ENCODE measurements at regions not wholly inside any gene's neighbourhood (a gene's known extent, or its start where the extent isn't known, plus 50 kb on each side); places are given as distances from the start of the nearest gene placed in this dataset.
A peak's percentile ranks its signal among the peaks of the same experiment; 100 is the strongest.

DNA sequence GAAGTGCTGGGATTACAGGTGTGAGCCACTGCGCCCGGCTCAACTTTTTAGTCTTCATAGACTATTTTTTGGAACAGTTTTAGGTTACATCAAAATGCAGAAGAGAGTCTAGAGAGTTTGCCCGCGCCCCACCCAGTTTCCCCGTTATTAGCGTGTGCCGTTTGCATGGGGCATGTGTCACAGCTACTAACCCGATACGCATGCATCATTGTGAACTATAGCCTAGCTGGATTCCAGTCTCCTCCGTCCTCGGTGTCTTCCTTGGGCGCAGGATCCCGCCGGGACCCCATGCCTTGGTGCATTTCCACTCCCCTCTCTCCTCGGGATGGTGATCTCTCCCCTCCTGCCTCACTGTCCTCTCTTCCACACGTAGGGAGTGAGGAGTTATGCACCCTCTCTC, 85.5 kb upstream of the ADRA2C start:
- Histone ChIP-seq H3K4me1 (no peaks in the 10 kb centered on the region), H3K4me3 (no peak overlapping the region), H3K9me3 (no peaks in the 10 kb centered on the region), H3K27me3 (no peaks in the 10 kb centered on the region), H3K36me3 (no peaks in the 10 kb centered on the region), H3K27ac (no peak overlapping the region)
- intact Hi-C loops (cut with DNase I) = no loop called here
- TF ChIP-seq POLR2AphosphoS5 (IDR thresholded peaks at IDR 0.05; ENCODE audit: insufficient read depth in 1 of 2, low read depth in 1 of 2) = no peak
- DNase-seq (ENCODE audit: extremely low spot score in 2 of 2) = no peak

DNA sequence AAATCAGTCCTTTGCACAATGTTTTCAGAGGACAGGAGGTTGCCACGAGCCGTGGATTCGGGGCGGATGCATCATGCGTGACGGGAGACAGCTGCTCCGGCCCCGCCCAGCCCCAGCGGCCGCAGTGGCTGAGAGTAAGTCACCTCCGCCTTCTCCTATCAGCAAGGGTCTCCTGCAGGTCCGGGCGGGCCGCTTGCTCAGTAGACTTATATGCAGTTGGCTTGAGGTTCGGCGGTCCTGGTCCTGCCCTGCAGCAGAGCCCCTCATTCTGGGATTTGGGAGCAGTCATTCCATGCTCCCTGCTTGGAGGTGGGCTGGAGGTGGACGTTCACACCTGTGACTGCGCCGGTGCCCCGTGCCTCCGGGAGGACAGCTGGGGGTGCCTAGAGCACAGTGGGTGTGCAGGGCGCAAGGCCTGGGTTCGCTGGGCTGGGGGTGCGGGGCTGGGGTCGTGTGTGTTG, 86.3 kb upstream of the ADRA2C start:
- no peak overlapping the region for H3K4me3 ChIP-seq
- no peak overlapping the region for H3K27ac ChIP-seq
- H3K27me3 ChIP-seq = no peaks in the 10 kb centered on the region
- H3K36me3 ChIP-seq = no peaks in the 10 kb centered on the region
- DNase-seq (ENCODE audit: extremely low spot score in 2 of 2) = no peak
- intact Hi-C loops (cut with DNase I) = no loop called here
- H3K9me3 ChIP-seq = no peaks in the 10 kb centered on the region
- no peaks in the 10 kb centered on the region for H3K4me1 ChIP-seq
- TF ChIP-seq POLR2AphosphoS5 (IDR thresholded peaks at IDR 0.05; ENCODE audit: insufficient read depth in 1 of 2, low read depth in 1 of 2) (peak in 1 of 2 donors; percentile 73), POLR2A (IDR thresholded peaks at IDR 0.05) (no peak)

DNA sequence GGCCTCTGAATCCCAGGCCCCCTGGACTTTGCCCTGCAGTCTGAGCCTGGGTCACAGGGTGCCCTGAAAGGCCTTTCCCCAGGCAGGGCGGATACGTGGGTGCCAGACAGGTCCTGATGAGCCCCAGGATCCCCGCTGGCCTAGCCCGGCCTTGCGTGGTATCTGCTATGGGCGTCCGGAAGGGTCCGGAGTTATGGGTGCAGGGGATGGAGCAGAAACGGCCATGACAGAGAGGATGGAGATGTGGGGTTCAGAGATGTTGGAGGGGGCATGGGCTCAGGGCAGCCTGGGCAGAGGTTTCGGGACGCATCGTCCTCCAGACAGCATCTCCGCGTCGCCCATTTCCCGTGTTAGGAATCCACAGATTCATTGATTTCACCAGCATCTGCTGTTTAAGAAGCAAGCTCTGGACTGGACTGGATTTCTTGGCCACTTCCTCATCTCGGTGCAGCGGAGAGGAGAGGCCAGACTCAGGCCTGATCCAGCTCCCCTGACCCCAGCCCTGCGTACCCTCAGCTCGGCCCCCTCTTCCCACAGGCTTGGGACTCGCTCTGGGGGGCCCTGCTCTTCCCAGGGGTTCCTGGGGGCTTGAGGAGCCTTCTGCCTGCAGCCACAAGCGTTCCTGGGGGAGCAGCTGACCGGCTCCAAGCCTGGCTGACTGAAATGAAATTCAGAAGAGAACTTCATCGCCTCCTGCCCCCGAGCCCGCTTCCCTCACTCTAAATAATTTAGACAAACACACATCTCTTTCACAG, 86.9 kb upstream of the ADRA2C start:
- DNase-seq (ENCODE audit: extremely low spot score in 2 of 2) = no peak
- no peaks in the 10 kb centered on the region for H3K9me3 ChIP-seq
- intact Hi-C loops (cut with DNase I) = no loop called here
- TF ChIP-seq POLR2A (IDR thresholded peaks at IDR 0.05) (no peak), POLR2AphosphoS5 (IDR thresholded peaks at IDR 0.05; ENCODE audit: insufficient read depth in 1 of 2, low read depth in 1 of 2) (no peak)
- TF ChIP-seq, protein P1, sequence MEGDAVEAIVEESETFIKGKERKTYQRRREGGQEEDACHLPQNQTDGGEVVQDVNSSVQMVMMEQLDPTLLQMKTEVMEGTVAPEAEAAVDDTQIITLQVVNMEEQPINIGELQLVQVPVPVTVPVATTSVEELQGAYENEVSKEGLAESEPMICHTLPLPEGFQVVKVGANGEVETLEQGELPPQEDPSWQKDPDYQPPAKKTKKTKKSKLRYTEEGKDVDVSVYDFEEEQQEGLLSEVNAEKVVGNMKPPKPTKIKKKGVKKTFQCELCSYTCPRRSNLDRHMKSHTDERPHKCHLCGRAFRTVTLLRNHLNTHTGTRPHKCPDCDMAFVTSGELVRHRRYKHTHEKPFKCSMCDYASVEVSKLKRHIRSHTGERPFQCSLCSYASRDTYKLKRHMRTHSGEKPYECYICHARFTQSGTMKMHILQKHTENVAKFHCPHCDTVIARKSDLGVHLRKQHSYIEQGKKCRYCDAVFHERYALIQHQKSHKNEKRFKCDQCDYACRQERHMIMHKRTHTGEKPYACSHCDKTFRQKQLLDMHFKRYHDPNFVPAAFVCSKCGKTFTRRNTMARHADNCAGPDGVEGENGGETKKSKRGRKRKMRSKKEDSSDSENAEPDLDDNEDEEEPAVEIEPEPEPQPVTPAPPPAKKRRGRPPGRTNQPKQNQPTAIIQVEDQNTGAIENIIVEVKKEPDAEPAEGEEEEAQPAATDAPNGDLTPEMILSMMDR (IDR thresholded peaks at IDR 0.05) = no peak
- H3K4me1 ChIP-seq = no peaks in the 10 kb centered on the region
- H3K27ac ChIP-seq = no peak overlapping the region
- no peaks in the 10 kb centered on the region for H3K27me3 ChIP-seq
- no peak overlapping the region for H3K4me3 ChIP-seq
- H3K36me3 ChIP-seq = no peaks in the 10 kb centered on the region

DNA sequence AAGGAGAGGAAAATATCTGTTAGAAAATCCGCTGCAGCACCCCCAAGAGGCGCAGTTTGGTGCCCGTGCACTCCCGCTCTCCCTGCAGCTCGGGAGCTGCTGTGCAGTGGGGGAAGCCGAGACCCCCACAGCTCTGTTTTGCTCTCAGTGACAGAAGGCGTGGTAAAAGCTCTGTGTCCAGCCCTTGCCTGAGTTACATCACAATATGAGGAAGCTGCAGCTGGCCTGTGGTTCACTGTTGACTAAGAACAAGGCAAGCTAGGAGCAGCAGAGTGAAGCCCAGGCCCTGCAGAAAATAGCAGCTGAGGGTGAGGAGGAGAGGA, 88.5 kb upstream of the ADRA2C start:
- Histone ChIP-seq H3K9me3 (no peaks in the 10 kb centered on the region), H3K27me3 (no peaks in the 10 kb centered on the region), H3K4me3 (no peak overlapping the region), H3K27ac (no peak overlapping the region), H3K4me1 (no peaks in the 10 kb centered on the region), H3K36me3 (no peaks in the 10 kb centered on the region)
- DNase-seq (ENCODE audit: extremely low spot score in 2 of 2) = no peak
- TF ChIP-seq, protein P1 (IDR thresholded peaks at IDR 0.05) = no peak
- intact Hi-C loops (cut with DNase I) = no loop called here

DNA sequence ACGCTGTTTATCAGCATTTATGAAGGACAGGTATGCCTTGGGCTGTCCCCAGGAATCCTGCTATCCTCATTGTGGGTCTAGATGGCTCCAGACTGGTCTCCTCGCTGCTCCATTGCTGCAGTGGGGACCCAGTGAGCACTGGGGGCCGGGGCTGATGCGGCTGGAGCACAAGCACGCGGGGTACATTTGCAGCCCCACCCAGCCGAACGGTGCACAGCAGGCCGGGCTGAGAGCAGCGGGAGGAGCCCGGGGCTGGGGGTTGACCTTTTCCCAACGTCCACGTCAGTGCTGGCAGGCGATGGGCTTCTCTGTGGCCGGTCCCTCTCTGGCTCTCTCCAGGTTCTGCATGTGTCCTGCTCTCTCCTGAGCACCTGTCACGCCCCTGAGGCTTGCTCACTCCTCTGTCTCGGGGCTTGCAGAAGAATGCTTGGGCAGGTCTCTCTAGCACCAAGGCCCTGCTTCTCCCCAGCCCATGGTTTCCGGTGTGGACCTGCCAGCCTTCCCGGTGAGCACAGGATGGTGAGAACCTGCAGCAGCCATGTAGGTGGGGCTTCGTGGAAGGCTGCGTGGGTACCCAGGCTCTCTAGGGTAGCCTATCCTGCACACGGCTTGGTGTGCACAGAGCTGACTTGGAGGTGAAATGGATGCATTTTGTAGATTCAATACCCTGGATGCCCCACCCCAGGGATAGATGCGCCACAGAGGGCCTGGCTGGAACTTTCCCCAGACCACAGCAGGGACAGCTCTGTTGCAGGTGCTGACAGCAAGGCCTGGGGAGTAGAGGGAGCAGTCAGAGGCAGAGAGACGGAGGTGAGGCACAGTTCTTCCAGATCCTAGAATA, 89.1 kb upstream of the ADRA2C start:
- Histone ChIP-seq H3K4me1 (no peaks in the 10 kb centered on the region), H3K36me3 (no peaks in the 10 kb centered on the region), H3K4me3 (no peak overlapping the region), H3K27ac (no peak overlapping the region), H3K9me3 (no peaks in the 10 kb centered on the region), H3K27me3 (no peaks in the 10 kb centered on the region)
- no peak for DNase-seq (ENCODE audit: extremely low spot score in 2 of 2)
- intact Hi-C loops (cut with DNase I) = no loop called here
- TF ChIP-seq POLR2A (IDR thresholded peaks at IDR 0.05) = no peak
- TF ChIP-seq POLR2AphosphoS5 (IDR thresholded peaks at IDR 0.05; ENCODE audit: insufficient read depth in 1 of 2, low read depth in 1 of 2) = no peak
- TF ChIP-seq, protein P1 (IDR thresholded peaks at IDR 0.05) = no peak

DNA sequence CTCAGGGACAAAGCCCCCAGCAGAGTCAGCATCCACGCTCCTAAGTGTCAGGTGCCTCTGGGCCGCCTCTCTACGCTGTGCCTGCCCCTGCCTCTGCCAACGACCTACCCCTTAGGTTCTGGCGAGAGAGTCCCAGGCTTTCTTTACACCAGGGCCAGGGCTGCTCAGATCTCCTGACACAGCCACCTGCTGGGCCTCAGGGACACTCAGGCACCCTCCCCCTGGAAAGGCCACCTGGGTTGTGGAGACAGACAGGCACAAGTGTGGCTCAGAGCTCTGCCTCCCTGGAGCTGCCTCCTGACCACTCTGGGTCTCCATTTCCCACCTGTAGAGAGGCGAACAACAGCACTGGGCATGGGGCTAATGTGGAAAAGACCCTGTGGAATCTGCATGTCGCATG, 90.0 kb upstream of the ADRA2C start:
- DNase-seq (ENCODE audit: extremely low spot score in 2 of 2) = no peak
- H3K4me1 ChIP-seq = no peaks in the 10 kb centered on the region
- no peaks in the 10 kb centered on the region for H3K9me3 ChIP-seq
- intact Hi-C loops (cut with DNase I) = no loop called here
- H3K27me3 ChIP-seq = no peaks in the 10 kb centered on the region
- TF ChIP-seq POLR2AphosphoS5 (IDR thresholded peaks at IDR 0.05; ENCODE audit: insufficient read depth in 1 of 2, low read depth in 1 of 2) = no peak
- TF ChIP-seq POLR2A (IDR thresholded peaks at IDR 0.05) = no peak
- TF ChIP-seq, protein P1 (IDR thresholded peaks at IDR 0.05) = no peak
- no peak overlapping the region for H3K4me3 ChIP-seq
- no peaks in the 10 kb centered on the region for H3K36me3 ChIP-seq
- no peak overlapping the region for H3K27ac ChIP-seq
